Transverse colon (tissue), 3 donors: ENCODE measurements at regions not wholly inside any gene's neighbourhood (a gene's known extent, or its start where the extent isn't known, plus 50 kb on each side); places are given as distances from the start of the nearest gene placed in this dataset.

Experiments
- CTCF ChIP-seq, 5 experiments: fragments of 200-600 bp in 3 of 5; fragments of 450-650 bp in 2 of 5; sonication (generic) in 3 of 5; IDR thresholded peaks; 1 replicate in 2 of 5; 2 replicates in 3 of 5; pipeline ENCODE4 v1.5.1; 2016 to 2017; ENCODE audit warnings: antibody characterized with exemption in 5 of 5, inconsistent platforms in 3 of 5, mild to moderate bottlenecking in 2 of 5, moderate library complexity in 1 of 5
- EP300 ChIP-seq: sonication (generic); formaldehyde crosslinking; IDR thresholded peaks from one replicate; pipeline ENCODE4 v1.6.1; 2017; ENCODE audit warnings: antibody characterized with exemption, low read depth
- POLR2A ChIP-seq: fragments of 450-650 bp; IDR thresholded peaks from one replicate; pipeline ENCODE4 v1.6.1; 2016; ENCODE audit warnings: antibody characterized with exemption, mild to moderate bottlenecking, moderate library complexity

- TF ChIP-seq CTCF (IDR thresholded peaks at IDR 0.05) = no peak
- no peak for TF ChIP-seq EP300
- TF ChIP-seq POLR2A = no peak
These were observed 322.0 kb upstream of the FKBP1C start for GRCh38 chr6:62889240-62889639.
